Tibial artery (tissue), 4 donors: ENCODE measurements at regions not wholly inside any gene's neighbourhood (a gene's known extent, or its start where the extent isn't known, plus 50 kb on each side); places are given as distances from the start of the nearest gene placed in this dataset.

Experiments used
- DNase-seq, 2 donors: peaks; one replicate each; pipeline ENCODE4 v3.0.0-alpha.2; 2019
- H3K27ac ChIP-seq, 2 donors: fragments of 200-600 bp; sonication (generic) in 1 of 2; 1 replicate in 1 of 2; 2 replicates in 1 of 2; pipeline ENCODE4 v1.5.1; 2018 to 2019; ENCODE audit warnings: mild to moderate bottlenecking in 1 of 2
- H3K27me3 ChIP-seq, 2 donors: fragments of 200-600 bp; sonication (generic) in 1 of 2; one replicate each; pipeline versions ENCODE4 v1.5.1 to v1.6.0; 2016 to 2019
- H3K36me3 ChIP-seq, 3 donors: fragments of 200-600 bp; sonication (generic) in 2 of 3; one replicate each; pipeline ENCODE4 v1.5.1; 2016 to 2019; ENCODE audit warnings: mild to moderate bottlenecking in 2 of 3
- H3K4me1 ChIP-seq, 4 donors: fragments of 200-600 bp; sonication (generic) in 2 of 4; 1 replicate in 3 of 4; 2 replicates in 1 of 4; pipeline ENCODE4 v1.5.1; 2016 to 2019
- H3K4me3 ChIP-seq, 2 donors: fragments of 200-600 bp; sonication (generic) in 1 of 2; 1 replicate in 1 of 2; 2 replicates in 1 of 2; pipeline ENCODE4 v1.5.1; 2018 to 2019; ENCODE audit warnings: mild to moderate bottlenecking in 2 of 2
- H3K9me3 ChIP-seq, 3 donors: fragments of 200-600 bp; sonication (generic) in 1 of 3; one replicate each; pipeline ENCODE4 v1.5.1; 2016 to 2019
- CTCF ChIP-seq, 2 experiments: fragments of 200-600 bp in 1 of 2; fragments of 450-650 bp in 1 of 2; IDR thresholded peaks; one replicate each; pipeline ENCODE4 v1.5.1; 2017 to 2019; ENCODE audit warnings: antibody characterized with exemption in 2 of 2, mild to moderate bottlenecking in 1 of 2, moderate library complexity in 1 of 2
- intact Hi-C: fragments of 100-400 bp; cut with DNase I; formaldehyde crosslinking; loops from one replicate; pipeline ENCODE4 v1.15.0; 2023; ENCODE audit warnings: low total_unique reads

DNA sequence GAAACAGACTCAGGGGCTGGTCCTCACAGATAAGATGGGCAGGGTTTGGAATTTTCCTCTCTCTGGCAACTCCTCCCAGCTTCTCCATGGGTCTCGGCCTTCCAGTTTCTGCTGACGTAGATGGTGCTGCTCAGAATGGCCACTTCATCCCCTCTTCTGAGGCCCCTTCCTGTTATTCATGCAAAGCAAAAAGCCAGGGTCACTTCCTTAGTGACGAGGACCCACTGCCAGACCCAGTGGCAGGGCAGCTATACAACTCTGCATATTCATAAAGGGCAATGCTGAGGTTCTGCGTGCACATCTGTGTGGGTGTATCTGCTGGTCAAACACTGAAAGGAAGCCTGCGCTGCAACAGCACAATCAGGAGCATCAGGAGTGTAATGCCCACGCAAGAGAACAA lies 108.8 kb downstream of the WSCD1 start:
- TF ChIP-seq CTCF (IDR thresholded peaks at IDR 0.05) = no peak
- H3K27ac ChIP-seq = no peak overlapping the region
- H3K4me1 ChIP-seq = no peaks in the 10 kb centered on the region
- H3K4me3 ChIP-seq = no peak overlapping the region
- no peak for DNase-seq
- no peaks in the 10 kb centered on the region for H3K9me3 ChIP-seq
- H3K27me3 ChIP-seq = peaks cover 0 to under 1% of the 10 kb centered on the region in 2 donors
- intact Hi-C loops = no loop called here
- no peaks in the 10 kb centered on the region for H3K36me3 ChIP-seq

GRCh38 chr17:6177941-6178694 lies 107.9 kb downstream of the WSCD1 start:
- peaks cover 0 to 3% of the 10 kb centered on the region in 2 donors for H3K27me3 ChIP-seq
- DNase-seq = peak in 1 of 2 donors; percentile 43
- H3K9me3 ChIP-seq = no peaks in the 10 kb centered on the region
- H3K27ac ChIP-seq = no peak overlapping the region
- TF ChIP-seq CTCF (IDR thresholded peaks at IDR 0.05) = no peak
- no peak overlapping the region for H3K4me3 ChIP-seq
- no peaks in the 10 kb centered on the region for H3K4me1 ChIP-seq
- no peaks in the 10 kb centered on the region for H3K36me3 ChIP-seq
- intact Hi-C loops = no loop called here
